Activated naive CD8-positive, alpha-beta T cell treated with anti-CD3 and anti-CD28 coated beads, Interleukin-2, amount 50 U/mL, for 24 hours (primary cell): ENCODE measurements at regions not wholly inside any gene's neighbourhood (a gene's known extent, or its start where the extent isn't known, plus 50 kb on each side); places are given as distances from the start of the nearest gene placed in this dataset.
"Not testable (repeated sequence)": the region's sequence is repeated elsewhere in the genome, so short reads cannot be mapped to it uniquely, and the experiment has no call there.

Experiments
- ATAC-seq: fragments of 150-1000 bp; cut with Tn5 transposase; one replicate; pipeline ENCODE4 v1.10.0; 2021
- DNase-seq: peaks from one replicate; pipeline ENCODE4 v3.0.0; 2021
- H3K27ac Mint-ChIP-seq: one replicate; pipeline ENCODE4 v1.8.0; 2021; ENCODE audit warnings: mild to moderate bottlenecking, mixed read lengths
- H3K27me3 Mint-ChIP-seq: one replicate; pipeline ENCODE4 v1.8.0; 2021; ENCODE audit warnings: mixed read lengths
- H3K36me3 Mint-ChIP-seq: one replicate; pipeline ENCODE4 v1.8.0; 2021; ENCODE audit warnings: low read depth, mixed read lengths
- H3K4me1 Mint-ChIP-seq: one replicate; pipeline ENCODE4 v1.8.0; 2021; ENCODE audit warnings: mixed read lengths
- H3K4me3 Mint-ChIP-seq: one replicate; pipeline ENCODE4 v1.8.0; 2021; ENCODE audit warnings: mild to moderate bottlenecking, moderate library complexity, mixed read lengths
- H3K9me3 Mint-ChIP-seq: one replicate; pipeline ENCODE4 v1.8.0; 2021; ENCODE audit warnings: mixed read lengths

DNA sequence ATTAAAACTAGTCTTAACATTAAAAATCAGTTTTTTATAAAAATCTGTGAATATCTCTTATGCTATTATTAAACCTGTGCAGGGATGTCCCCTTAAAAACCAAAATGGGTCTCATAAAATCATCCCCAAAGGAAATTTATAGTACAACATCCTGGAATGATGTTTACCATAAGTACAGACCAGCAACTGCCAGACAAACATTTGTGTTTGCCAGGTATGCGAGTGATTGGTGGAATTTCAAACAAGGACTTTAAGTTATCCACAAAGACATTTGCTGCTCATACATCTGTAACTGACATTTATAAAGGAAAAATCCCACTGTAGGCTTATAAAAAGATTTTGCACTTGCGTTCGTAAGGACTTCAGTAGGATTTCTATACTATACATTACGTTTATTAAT, 1375.4 kb upstream of the WWC1 start:
- H3K27me3 Mint-ChIP-seq: no peaks in the 10 kb centered on the region
- no peak for DNase-seq

DNA sequence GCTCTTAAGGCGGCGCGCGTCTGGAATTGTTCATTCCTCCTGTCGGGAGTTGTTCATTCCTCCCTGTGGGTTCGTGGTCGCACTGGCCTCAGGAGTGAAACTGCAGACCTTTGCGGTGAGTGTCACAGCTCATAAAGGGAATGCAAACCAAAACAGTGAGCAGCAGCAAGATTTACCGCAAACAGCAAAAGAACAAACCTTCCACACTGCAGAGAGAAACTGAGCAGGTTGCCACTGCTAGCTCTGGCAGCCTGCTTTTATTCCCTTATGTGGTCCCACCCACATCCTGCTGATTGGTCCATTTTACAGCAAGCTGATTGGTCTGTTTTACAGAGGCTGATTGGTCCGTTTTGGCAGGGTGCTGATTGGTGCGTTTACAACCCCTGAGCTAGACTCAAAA, 1365.3 kb upstream of the WWC1 start:
- ATAC-seq: no peak
- Mint-ChIP-seq H3K36me3 (no peaks in the 10 kb centered on the region), H3K4me1 (no peaks in the 10 kb centered on the region), H3K27ac (no peak overlapping the region), H3K27me3 (no peaks in the 10 kb centered on the region), H3K4me3 (no peak overlapping the region), H3K9me3 (peaks cover 33% of the 10 kb centered on the region)
- DNase-seq: no peak

More for the DNA sequence above, 1375.4 kb upstream of the WWC1 start:
- no peak for ATAC-seq
- Mint-ChIP-seq H3K36me3 (no peaks in the 10 kb centered on the region), H3K4me3 (no peak overlapping the region), H3K27ac (no peak overlapping the region), H3K4me1 (no peaks in the 10 kb centered on the region), H3K9me3 (peaks cover 21% of the 10 kb centered on the region)

DNA sequence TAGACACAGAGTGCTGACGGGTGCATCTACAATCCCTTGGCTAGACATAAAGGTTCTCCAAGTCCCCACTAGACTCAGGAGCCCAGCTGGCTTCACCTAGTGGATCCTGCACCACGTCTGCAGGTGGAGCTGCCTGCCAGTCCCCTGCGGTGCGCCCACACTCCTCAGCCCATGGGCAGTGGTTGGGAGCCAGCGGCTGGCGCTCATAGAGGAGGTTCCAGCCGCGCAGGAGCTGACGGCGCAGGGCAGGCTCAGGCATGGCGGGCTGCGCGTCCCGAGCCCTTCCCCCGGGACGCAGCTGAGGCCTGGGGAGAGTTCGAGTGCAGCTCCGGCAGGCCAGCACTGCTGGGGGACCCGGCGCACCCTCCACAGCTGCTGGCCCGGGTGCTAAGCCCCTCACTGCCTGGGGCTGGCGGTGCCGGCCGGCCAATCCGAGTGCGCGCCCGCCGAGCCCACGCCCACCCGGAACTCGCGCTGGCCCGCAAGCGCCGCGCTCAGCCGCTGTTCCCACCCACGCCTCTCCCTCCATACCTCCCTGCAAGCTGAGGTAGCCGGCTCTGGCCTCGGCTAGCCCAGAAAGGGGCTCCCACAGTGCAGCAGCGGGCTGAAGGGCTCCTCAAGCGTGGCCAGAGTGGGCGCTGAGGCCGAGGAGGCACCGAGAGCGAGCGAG, 1364.5 kb upstream of the WWC1 start:
- not testable (repeated sequence) for H3K27me3 Mint-ChIP-seq, DNase-seq, H3K27ac Mint-ChIP-seq, H3K36me3 Mint-ChIP-seq, H3K4me3 Mint-ChIP-seq, ATAC-seq, H3K4me1 Mint-ChIP-seq
- peaks cover 33% of the 10 kb centered on the region for H3K9me3 Mint-ChIP-seq

DNA sequence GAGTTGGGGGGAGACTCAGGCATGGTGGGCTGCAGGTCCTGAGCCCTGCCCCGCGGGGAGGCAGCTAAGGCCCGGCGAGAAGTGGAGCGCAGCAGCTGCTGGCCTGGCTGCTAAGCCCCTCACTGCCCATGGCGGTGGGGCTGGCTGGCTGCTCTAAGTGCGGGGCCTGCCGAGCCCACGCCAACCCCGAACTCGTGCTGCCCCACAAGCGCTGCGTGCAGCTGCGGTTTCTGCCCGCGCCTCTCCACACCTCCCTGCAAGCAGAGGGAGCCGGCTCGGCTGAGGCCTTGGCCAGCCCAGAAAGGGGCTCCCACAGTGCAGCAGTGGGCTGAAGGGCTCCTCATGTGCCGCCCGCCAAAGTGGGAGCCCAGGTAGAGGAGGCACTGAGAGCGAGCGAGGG, 1355.1 kb upstream of the WWC1 start:
- no peak overlapping the region for H3K4me3 Mint-ChIP-seq
- H3K4me1 Mint-ChIP-seq: no peaks in the 10 kb centered on the region
- no peaks in the 10 kb centered on the region for H3K36me3 Mint-ChIP-seq
- DNase-seq (no peak), ATAC-seq (no peak)
- H3K9me3 Mint-ChIP-seq: peaks cover 16% of the 10 kb centered on the region
- no peak overlapping the region for H3K27ac Mint-ChIP-seq
- no peaks in the 10 kb centered on the region for H3K27me3 Mint-ChIP-seq

DNA sequence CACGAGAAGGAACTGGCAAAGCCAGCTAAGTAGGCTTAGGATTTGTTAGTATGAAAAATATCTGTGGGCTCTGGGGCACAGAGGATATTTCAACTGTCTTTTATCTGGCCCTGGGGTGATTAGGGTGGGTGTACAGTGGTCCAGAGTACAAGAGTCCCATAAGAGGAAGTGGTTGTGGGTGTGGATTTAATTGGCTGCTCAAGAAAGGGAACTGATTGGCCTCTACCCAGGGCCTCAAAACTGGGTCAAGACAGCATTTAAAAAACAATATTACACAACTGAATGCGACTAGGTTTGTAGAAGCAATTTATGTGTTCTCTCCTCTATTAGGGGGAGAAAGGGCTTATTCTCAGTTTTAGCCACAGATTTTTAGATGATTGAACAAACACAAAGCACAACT, 1353.4 kb upstream of the WWC1 start:
- no peak for DNase-seq

DNA sequence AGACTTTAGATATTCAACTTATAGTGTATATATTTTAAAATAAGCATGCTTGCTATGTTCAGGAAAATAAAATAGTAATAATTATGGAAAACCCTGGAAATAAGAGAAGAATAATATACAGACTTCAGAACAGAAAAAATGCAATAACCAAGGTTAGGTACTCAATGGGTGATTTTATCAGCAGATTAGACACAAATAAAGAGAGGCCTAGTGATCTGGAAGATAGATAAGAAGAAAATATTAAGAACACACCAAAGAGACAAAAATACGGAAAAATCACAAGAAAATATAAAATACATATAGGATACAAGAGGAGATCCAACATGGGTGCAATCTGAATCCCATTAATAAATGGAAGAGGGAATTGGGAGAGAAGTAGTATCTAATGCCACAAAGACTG, 1348.5 kb upstream of the WWC1 start:
- Mint-ChIP-seq H3K27ac (no peak overlapping the region), H3K36me3 (no peaks in the 10 kb centered on the region), H3K9me3 (peaks cover 30% of the 10 kb centered on the region), H3K27me3 (no peaks in the 10 kb centered on the region), H3K4me1 (no peaks in the 10 kb centered on the region), H3K4me3 (no peak overlapping the region)
- no peak for ATAC-seq
- DNase-seq: no peak

More for the DNA sequence above, 1353.4 kb upstream of the WWC1 start:
- no peaks in the 10 kb centered on the region for H3K4me1 Mint-ChIP-seq
- H3K27me3 Mint-ChIP-seq: no peaks in the 10 kb centered on the region
- no peak for ATAC-seq
- H3K36me3 Mint-ChIP-seq: no peaks in the 10 kb centered on the region
- H3K4me3 Mint-ChIP-seq: no peak overlapping the region
- no peak overlapping the region for H3K27ac Mint-ChIP-seq
- H3K9me3 Mint-ChIP-seq: peaks cover 22% of the 10 kb centered on the region

DNA sequence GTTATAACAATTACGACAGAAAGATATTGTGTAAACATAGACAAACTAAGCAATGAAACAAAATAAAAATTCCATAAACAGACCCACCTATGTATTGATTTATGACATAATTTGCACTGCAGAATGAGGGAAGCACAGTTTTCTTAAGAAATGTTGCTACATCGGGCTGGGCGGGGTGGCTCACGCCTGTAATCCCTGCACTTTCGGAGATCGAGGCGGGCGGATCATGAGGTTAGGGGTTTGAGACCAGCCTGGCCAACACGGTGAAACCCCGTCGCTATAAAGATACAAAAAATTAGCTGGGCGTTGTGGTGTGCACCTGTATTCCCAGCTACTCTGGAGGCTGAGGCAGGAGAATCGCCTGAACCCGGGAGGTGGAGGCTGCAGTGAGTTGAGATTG, 1344.4 kb upstream of the WWC1 start:
- no peak overlapping the region for H3K4me3 Mint-ChIP-seq
- no peak overlapping the region for H3K27ac Mint-ChIP-seq
- no peaks in the 10 kb centered on the region for H3K4me1 Mint-ChIP-seq
- H3K27me3 Mint-ChIP-seq: no peaks in the 10 kb centered on the region
- no peak for ATAC-seq
- H3K9me3 Mint-ChIP-seq: peaks cover 17% of the 10 kb centered on the region
- H3K36me3 Mint-ChIP-seq: no peaks in the 10 kb centered on the region
- no peak for DNase-seq

DNA sequence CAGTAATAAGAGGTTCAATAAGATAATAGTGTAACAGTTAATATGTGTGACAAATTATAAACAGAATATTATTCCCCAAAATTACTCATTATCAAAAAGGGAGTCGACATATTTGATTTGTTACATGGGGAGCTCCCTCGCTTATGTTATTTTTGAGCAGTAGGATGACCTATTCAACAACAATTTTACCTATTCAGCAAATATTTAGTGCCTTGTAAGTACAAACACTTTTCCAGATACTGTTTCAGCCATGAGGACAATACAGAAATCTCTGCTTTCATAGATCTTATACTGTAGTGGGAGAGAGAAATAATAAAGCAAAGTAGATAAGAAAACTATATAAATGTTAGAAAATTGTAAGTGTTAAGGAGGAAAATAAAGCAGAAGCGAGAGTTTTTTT, 1342.8 kb upstream of the WWC1 start:
- Mint-ChIP-seq H3K9me3 (peaks cover 7% of the 10 kb centered on the region), H3K27ac (no peak overlapping the region)
- DNase-seq: no peak

DNA sequence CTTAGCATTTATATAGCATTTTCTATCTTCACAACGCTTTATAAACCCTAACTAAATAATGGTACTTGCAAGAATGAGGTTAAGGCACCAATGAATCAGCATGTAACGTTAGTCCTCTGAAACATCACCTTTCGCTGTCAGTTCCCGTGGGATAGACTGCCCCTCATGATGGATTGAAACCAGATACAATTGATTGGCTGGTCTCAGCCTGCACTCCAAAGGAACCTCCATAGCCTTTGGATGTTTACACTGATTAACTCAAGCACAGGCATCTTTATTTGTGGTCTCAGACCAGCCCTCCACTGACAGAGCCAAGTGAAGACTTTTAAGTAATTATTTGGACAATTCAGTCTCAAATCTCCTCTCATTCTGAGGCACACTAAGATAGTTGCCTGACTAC, 1339.4 kb upstream of the WWC1 start:
- Mint-ChIP-seq H3K9me3 (peaks cover 11% of the 10 kb centered on the region), H3K27me3 (no peaks in the 10 kb centered on the region), H3K4me1 (no peaks in the 10 kb centered on the region), H3K4me3 (no peak overlapping the region), H3K27ac (no peak overlapping the region), H3K36me3 (no peaks in the 10 kb centered on the region)
- ATAC-seq (no peak), DNase-seq (no peak)

More for the DNA sequence above, 1342.8 kb upstream of the WWC1 start:
- no peaks in the 10 kb centered on the region for H3K27me3 Mint-ChIP-seq
- no peaks in the 10 kb centered on the region for H3K4me1 Mint-ChIP-seq
- H3K36me3 Mint-ChIP-seq: no peaks in the 10 kb centered on the region
- no peak overlapping the region for H3K4me3 Mint-ChIP-seq
- ATAC-seq: no peak

DNA sequence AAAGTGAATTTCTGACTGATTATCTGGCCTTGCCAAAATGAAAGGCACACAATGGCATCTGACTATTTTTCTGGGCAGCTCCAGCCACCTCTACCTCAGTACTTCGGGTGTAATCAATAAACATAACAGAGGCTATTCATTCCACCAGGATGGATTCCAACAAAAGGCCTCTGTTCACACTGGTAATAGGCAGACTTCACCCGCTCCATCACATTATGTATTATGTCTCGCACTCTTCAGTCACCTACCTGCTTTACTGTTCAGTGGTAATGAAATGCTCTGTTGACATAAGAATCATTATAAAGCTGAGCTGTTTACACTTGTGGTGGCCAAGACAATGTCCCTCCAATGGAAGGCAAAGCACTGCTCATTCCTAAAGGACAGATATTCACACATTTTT, 1333.7 kb upstream of the WWC1 start:
- Mint-ChIP-seq H3K4me3 (no peak overlapping the region), H3K36me3 (no peaks in the 10 kb centered on the region), H3K27me3 (no peaks in the 10 kb centered on the region), H3K9me3 (peaks cover 13% of the 10 kb centered on the region), H3K27ac (no peak overlapping the region), H3K4me1 (no peaks in the 10 kb centered on the region)
- no peak for ATAC-seq
- no peak for DNase-seq

DNA sequence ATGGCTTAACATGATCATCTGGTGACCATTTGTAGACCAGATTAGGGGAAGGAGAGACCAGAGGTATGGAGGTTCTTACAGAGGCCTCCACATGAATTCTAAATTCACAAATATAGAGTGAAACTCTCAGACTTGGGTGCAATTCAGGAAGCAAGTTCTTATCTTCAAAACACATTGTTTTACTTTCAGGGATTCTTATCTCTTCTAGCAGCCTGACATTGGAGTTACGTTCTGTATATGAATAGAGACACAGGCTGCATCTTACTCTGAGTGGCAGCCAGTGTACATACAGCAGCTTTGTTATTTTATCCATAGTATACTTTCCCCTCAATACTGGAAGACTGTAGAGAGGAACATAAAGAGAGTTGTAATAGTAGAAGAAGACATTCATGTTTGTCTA, 1331.7 kb upstream of the WWC1 start:
- ATAC-seq (no peak), DNase-seq (no peak)
- Mint-ChIP-seq H3K36me3 (no peaks in the 10 kb centered on the region), H3K27ac (no peak overlapping the region), H3K27me3 (no peaks in the 10 kb centered on the region), H3K4me3 (no peak overlapping the region), H3K4me1 (no peaks in the 10 kb centered on the region), H3K9me3 (peaks cover 13% of the 10 kb centered on the region)

DNA sequence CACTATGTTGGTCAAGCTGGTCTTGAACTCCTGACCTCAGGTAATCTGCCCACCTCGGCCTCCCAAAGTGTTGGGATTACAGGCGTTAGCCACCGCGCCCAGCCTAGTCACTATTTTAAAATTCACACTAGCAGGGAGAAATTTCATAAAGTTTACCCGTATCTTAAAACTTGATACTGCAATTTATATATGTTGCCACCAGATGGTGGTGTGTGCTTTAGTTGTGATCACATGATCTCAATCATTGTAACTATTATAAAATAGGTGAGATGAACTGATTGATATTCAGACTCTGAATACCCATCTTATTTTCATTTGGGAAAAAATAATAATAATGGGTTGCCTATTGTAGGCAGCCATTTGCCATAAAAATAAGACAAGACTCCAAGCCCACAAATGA, 1330.4 kb upstream of the WWC1 start:
- Mint-ChIP-seq H3K27me3 (no peaks in the 10 kb centered on the region), H3K36me3 (no peaks in the 10 kb centered on the region), H3K4me1 (no peaks in the 10 kb centered on the region), H3K4me3 (no peak overlapping the region), H3K27ac (no peak overlapping the region), H3K9me3 (peaks cover 15% of the 10 kb centered on the region)
- DNase-seq (no peak), ATAC-seq (no peak)

DNA sequence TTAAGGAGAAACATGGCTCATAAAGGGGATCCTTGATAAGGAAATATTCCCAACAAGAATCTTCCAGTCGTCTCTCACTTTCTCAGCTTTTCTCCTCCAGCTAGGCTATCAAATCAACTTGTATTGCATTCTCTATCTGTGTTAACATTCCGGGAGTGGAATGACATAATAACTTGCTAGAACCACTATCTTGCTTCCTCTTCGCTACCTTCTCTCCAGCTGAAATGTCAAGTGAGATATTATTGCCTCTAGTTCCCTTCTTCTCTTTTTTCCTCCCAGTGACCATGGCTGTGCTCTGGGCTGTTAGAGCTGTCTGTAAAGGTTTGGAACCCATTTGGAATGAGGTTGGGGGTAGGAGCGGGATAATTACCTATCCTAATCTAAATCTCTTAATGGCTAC, 1329.5 kb upstream of the WWC1 start:
- H3K27me3 Mint-ChIP-seq: no peaks in the 10 kb centered on the region
- H3K4me1 Mint-ChIP-seq: no peaks in the 10 kb centered on the region
- H3K36me3 Mint-ChIP-seq: no peaks in the 10 kb centered on the region
- ATAC-seq (no peak), DNase-seq (no peak)
- H3K27ac Mint-ChIP-seq: no peak overlapping the region
- H3K9me3 Mint-ChIP-seq: peaks cover 13% of the 10 kb centered on the region
- H3K4me3 Mint-ChIP-seq: no peak overlapping the region

DNA sequence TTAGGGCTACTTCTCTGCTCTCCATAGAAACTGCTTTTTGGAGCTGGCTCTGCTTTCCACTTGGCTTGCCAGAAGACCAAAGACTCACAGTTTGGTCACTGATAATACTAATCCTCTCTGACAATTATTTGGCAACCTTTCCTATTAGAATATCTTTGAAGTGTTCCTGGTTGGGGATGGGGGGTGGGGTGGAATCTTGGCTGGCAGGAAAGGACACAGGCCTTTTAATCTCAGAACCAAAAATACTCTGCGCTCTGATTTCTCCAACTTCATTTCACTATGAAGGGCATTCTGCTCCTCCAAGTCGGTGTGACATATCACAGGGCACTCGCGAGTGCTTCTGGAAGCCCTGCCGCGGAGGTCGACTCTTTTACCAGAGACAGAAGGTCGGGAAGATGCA, 1329.0 kb upstream of the WWC1 start:
- peaks cover 13% of the 10 kb centered on the region for H3K9me3 Mint-ChIP-seq
- H3K27me3 Mint-ChIP-seq: no peaks in the 10 kb centered on the region
- no peak overlapping the region for H3K27ac Mint-ChIP-seq
- H3K36me3 Mint-ChIP-seq: no peaks in the 10 kb centered on the region
- no peak for ATAC-seq
- H3K4me1 Mint-ChIP-seq: no peaks in the 10 kb centered on the region
- no peak for DNase-seq
- no peak overlapping the region for H3K4me3 Mint-ChIP-seq

DNA sequence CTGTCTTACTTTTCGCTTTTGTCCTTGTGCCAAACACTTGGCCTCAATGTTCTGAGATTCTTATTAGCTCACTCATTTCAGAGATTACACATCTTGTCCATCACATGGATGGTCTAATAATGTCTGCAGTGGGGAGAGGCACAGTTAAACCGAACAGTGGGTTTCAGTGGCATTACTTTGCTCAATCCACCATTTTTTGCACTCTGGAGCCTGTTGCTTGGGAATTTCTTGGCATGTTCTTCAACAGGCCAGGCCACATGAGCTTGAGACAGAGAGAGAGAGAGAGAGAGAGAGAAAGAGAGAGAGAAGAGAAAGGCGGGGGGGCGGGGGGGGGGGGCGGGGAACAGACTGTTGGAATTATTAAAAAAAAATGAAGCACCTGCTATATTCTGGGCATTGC, 1327.8 kb upstream of the WWC1 start:
- Mint-ChIP-seq H3K9me3 (peaks cover 13% of the 10 kb centered on the region), H3K4me1 (no peaks in the 10 kb centered on the region), H3K36me3 (no peaks in the 10 kb centered on the region), H3K27me3 (no peaks in the 10 kb centered on the region), H3K27ac (no peak overlapping the region), H3K4me3 (no peak overlapping the region)
- ATAC-seq (no peak), DNase-seq (no peak)

DNA sequence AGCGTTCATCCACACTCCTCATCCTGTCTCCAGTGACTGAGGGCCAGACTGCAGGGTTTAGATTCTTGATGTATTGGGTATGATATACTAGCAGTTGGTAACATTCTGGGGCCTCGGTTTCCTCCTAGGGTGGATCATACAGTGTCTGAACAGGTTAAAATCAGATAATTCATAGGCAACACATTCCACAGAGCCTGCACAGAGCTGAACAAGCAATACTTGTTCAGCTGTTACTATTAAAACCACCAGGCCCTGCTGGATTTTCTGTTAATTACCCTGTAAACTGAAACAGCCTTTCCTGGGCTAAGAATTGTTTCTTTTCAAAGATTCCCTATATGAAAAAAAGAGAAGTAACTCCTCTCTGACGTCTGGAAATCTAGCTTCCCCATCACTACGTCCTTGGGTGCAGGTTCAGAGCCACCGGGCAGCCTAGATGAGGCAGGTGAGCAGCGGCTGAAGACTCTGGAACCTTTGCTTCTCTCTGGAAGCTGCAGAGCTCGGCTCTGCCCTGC, 1313.5 kb upstream of the WWC1 start:
- Mint-ChIP-seq H3K27ac (no peak overlapping the region), H3K36me3 (no peaks in the 10 kb centered on the region), H3K9me3 (peaks cover 4% of the 10 kb centered on the region), H3K4me3 (no peak overlapping the region), H3K4me1 (peaks cover 6% of the 10 kb centered on the region), H3K27me3 (peaks cover 28% of the 10 kb centered on the region)
- DNase-seq (no peak), ATAC-seq (no peak)
